Testis (tissue), 2 donors: ENCODE measurements at regions not wholly inside any gene's neighbourhood (a gene's known extent, or its start where the extent isn't known, plus 50 kb on each side); places are given as distances from the start of the nearest gene placed in this dataset.

Experiments used
- DNase-seq: peaks from one replicate; pipeline ENCODE4 v3.0.0-alpha.2; 2019
- H3K27ac ChIP-seq, 2 donors: fragments of 200-600 bp; sonication (generic); one replicate each; pipeline ENCODE4 v1.5.1; 2019
- H3K27me3 ChIP-seq: fragments of 200-600 bp; sonication (generic); one replicate; pipeline ENCODE4 v1.5.1; 2019
- H3K36me3 ChIP-seq: fragments of 200-600 bp; sonication (generic); one replicate; pipeline ENCODE4 v1.5.1; 2017; ENCODE audit warnings: low read depth; ENCODE audit errors: missing control alignments
- H3K4me1 ChIP-seq: fragments of 200-600 bp; sonication (generic); one replicate; pipeline ENCODE4 v1.5.1; 2019
- H3K4me3 ChIP-seq, 2 donors: fragments of 200-600 bp; sonication (generic); one replicate each; pipeline ENCODE4 v1.5.1; 2017 to 2019
- H3K9me3 ChIP-seq: fragments of 200-600 bp; sonication (generic); one replicate; pipeline ENCODE4 v1.5.1; 2017
- POLR2A ChIP-seq: fragments of 450-650 bp; IDR thresholded peaks from one replicate; pipeline ENCODE4 v1.6.1; 2017; ENCODE audit warnings: antibody characterized with exemption, mild to moderate bottlenecking, moderate library complexity
- WGBS, 2 donors: methylation state at CpG; one replicate each; pipeline ENCODE4 v1.1.5; 2018; 5-methylcytosine and 5-hydroxymethylcytosine counted together
- intact Hi-C: fragments of 100-400 bp; cut with DNase I; formaldehyde crosslinking; loops from one replicate; pipeline ENCODE4 v1.15.1; 2023; ENCODE audit warnings: low total_unique reads
- TF ChIP-seq, protein P1 (sequence below), 3 experiments: fragments of 450-650 bp in 2 of 3; fragments of 200-600 bp in 1 of 3; sonication (generic) in 1 of 3; IDR thresholded peaks; one replicate each; pipeline ENCODE4 v1.5.1; 2016 to 2019; ENCODE audit warnings: antibody characterized with exemption in 3 of 3, mild to moderate bottlenecking in 2 of 3, moderate library complexity in 1 of 3

- Histone ChIP-seq H3K4me1 (no peaks in the 10 kb centered on the region), H3K27me3 (no peaks in the 10 kb centered on the region), H3K36me3 (no peaks in the 10 kb centered on the region), H3K4me3 (no peak overlapping the region), H3K27ac (no peak overlapping the region), H3K9me3 (no peaks in the 10 kb centered on the region)
- DNase-seq, result no peak
- TF ChIP-seq, protein P1, sequence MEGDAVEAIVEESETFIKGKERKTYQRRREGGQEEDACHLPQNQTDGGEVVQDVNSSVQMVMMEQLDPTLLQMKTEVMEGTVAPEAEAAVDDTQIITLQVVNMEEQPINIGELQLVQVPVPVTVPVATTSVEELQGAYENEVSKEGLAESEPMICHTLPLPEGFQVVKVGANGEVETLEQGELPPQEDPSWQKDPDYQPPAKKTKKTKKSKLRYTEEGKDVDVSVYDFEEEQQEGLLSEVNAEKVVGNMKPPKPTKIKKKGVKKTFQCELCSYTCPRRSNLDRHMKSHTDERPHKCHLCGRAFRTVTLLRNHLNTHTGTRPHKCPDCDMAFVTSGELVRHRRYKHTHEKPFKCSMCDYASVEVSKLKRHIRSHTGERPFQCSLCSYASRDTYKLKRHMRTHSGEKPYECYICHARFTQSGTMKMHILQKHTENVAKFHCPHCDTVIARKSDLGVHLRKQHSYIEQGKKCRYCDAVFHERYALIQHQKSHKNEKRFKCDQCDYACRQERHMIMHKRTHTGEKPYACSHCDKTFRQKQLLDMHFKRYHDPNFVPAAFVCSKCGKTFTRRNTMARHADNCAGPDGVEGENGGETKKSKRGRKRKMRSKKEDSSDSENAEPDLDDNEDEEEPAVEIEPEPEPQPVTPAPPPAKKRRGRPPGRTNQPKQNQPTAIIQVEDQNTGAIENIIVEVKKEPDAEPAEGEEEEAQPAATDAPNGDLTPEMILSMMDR (IDR thresholded peaks at IDR 0.05), result no peak
- no peak for TF ChIP-seq POLR2A
- intact Hi-C loops, result no loop called here
- 85 to 89% methylated on average over 5 to 33 of the region's 34 CpGs for WGBS, 2 donors
Measured at GRCh38 chr13:80707000-80707983, 366.4 kb upstream of the SPRY2 start.

- TF ChIP-seq, protein P1 (IDR thresholded peaks at IDR 0.05), result no peak
- no peak for TF ChIP-seq POLR2A
- Histone ChIP-seq H3K9me3 (no peaks in the 10 kb centered on the region), H3K4me1 (no peaks in the 10 kb centered on the region), H3K27me3 (no peaks in the 10 kb centered on the region), H3K27ac (no peak overlapping the region), H3K36me3 (no peaks in the 10 kb centered on the region), H3K4me3 (no peak overlapping the region)
- intact Hi-C loops, result no loop called here
- 94 to 100% methylated on average over 2 to 3 of the region's 10 CpGs for WGBS, 2 donors
- DNase-seq, result no peak
Measured at GRCh38 chr13:80706164-80706471, 365.2 kb upstream of the SPRY2 start.

DNA sequence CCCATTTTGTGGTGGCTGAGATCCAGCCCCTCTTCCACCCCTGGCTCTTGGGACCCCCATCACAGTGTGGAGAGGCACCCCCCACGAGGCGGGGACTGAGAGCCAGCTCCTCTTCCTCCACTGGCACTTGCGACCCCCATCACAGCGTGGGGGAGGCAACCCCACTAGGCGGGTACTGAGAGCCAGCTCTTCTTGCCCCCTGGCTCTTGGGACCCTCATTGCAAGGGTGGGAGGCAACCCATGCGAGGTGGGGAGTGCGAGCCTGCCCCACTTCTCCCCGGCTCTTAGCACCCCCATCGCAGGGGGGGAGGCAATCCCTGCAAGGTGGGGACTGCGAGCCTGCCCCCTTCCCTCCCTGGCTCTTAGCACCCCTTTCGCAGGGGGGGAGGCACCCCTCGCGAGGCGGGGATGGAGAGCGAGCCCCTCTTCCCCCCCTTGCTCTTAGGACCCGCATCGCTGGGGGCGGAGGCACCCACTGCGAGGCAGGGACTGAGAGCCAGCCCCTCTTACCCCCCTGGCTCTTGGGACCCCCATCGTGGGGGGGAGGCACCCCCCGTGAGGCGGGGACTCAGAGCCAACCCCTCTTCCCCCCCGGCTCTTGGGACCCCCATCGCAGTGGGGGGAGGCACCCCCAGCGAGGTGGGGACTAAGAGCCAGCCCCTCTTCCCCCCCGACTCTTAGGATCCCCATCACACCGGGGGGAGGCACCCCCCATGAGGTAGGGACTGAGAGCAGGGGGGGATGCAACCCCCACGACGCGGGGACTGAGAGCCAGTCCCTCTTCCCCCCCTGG is 364.6 kb upstream of the SPRY2 start:
- TF ChIP-seq, protein P1 (IDR thresholded peaks at IDR 0.05), result no peak
- no peak for TF ChIP-seq POLR2A
- WGBS, 2 donors, result 88 to 96% methylated on average over 4 to 24 of the region's 30 CpGs
- H3K27ac ChIP-seq, result no peak overlapping the region
- no peak for DNase-seq
- intact Hi-C loops, result no loop called here
- H3K4me3 ChIP-seq, result no peak overlapping the region
- H3K9me3 ChIP-seq, result no peaks in the 10 kb centered on the region
- no peaks in the 10 kb centered on the region for H3K36me3 ChIP-seq
- H3K4me1 ChIP-seq, result no peaks in the 10 kb centered on the region
- no peaks in the 10 kb centered on the region for H3K27me3 ChIP-seq

- intact Hi-C loops, result no loop called here
- Histone ChIP-seq H3K9me3 (no peaks in the 10 kb centered on the region), H3K4me3 (no peak overlapping the region), H3K36me3 (no peaks in the 10 kb centered on the region), H3K27ac (no peak overlapping the region), H3K27me3 (no peaks in the 10 kb centered on the region), H3K4me1 (no peaks in the 10 kb centered on the region)
- TF ChIP-seq POLR2A, result no peak
- TF ChIP-seq, protein P1 (IDR thresholded peaks at IDR 0.05), result no peak
- WGBS, 2 donors, result 97 to 100% methylated on average over 8 to 13 of the region's 20 CpGs
- no peak for DNase-seq
Measured at GRCh38 chr13:80704369-80704768, 363.4 kb upstream of the SPRY2 start.
